Upper lobe of left lung (tissue), 4 donors: ENCODE measurements at regions not wholly inside any gene's neighbourhood (a gene's known extent, or its start where the extent isn't known, plus 50 kb on each side); places are given as distances from the start of the nearest gene placed in this dataset.

Experiments
- CTCF ChIP-seq, 6 experiments: fragments of 450-650 bp in 4 of 6; fragments of 200-600 bp in 2 of 6; sonication (generic) in 2 of 6; IDR thresholded peaks; one replicate each; pipeline ENCODE4 v1.5.1; 2016 to 2019; ENCODE audit warnings: antibody characterized with exemption in 6 of 6
- POLR2A ChIP-seq, 4 donors: fragments of 450-650 bp; IDR thresholded peaks; one replicate each; pipeline ENCODE4 v1.5.1; 2016 to 2017; ENCODE audit warnings: antibody characterized with exemption in 4 of 4, mild to moderate bottlenecking in 2 of 4

- TF ChIP-seq CTCF (IDR thresholded peaks at IDR 0.05) (no peak), POLR2A (IDR thresholded peaks at IDR 0.05) (no peak)
Observed at GRCh38 chrY:8622156-8622555, 715.1 kb upstream of the TSPY4 start.
